ENCODE measurements at regions not wholly inside any gene's neighbourhood (a gene's known extent, or its start where the extent isn't known, plus 50 kb on each side); places are given as distances from the start of the nearest gene placed in this dataset.

GRCh38 chr9:7392148-7392547 lies 407.4 kb downstream of the DMAC1 start:
- H3K4me3 Mint-ChIP-seq = no peak overlapping the region
- no peaks in the 10 kb centered on the region for H3K4me1 Mint-ChIP-seq
- peaks cover 14% of the 10 kb centered on the region for H3K27me3 Mint-ChIP-seq
- no peak overlapping the region for H3K27ac Mint-ChIP-seq
- no peaks in the 10 kb centered on the region for H3K36me3 Mint-ChIP-seq (ENCODE audit: low read depth)
- H3K9me3 Mint-ChIP-seq = no peaks in the 10 kb centered on the region
- no peak for ATAC-seq
- no peak for DNase-seq

GRCh38 chr9:7388755-7389154 lies 410.8 kb downstream of the DMAC1 start:
- DNase-seq = no peak
- Mint-ChIP-seq H3K4me3 (no peak overlapping the region), H3K27me3 (peaks cover 10% of the 10 kb centered on the region), H3K36me3 (ENCODE audit: low read depth) (no peaks in the 10 kb centered on the region), H3K9me3 (no peaks in the 10 kb centered on the region), H3K27ac (no peak overlapping the region), H3K4me1 (no peaks in the 10 kb centered on the region)
- no peak for ATAC-seq

DNA sequence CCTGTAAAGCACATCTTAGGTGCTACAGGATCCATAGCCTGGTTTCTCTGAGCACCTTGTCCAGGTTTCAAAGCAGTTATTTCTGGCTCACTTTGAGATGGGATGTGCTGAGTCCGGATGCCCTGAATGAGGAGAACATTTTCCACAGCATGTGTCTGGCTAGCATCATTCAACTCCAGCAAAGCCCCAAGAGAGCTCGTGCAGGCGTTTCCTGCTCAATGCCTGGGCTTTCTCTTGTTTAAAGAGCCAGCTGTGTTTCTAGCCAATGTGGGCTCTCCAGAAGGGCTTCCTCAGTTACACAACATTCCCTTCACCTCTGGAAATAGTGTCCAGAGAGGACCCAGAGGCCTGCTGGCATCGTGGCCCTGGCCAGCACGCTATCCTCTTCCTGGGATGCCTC lies 411.7 kb downstream of the DMAC1 start:
- Mint-ChIP-seq H3K9me3 (no peaks in the 10 kb centered on the region), H3K4me3 (no peak overlapping the region), H3K27me3 (peaks cover 9% of the 10 kb centered on the region), H3K27ac (no peak overlapping the region), H3K36me3 (ENCODE audit: low read depth) (no peaks in the 10 kb centered on the region), H3K4me1 (no peaks in the 10 kb centered on the region)
- no peak for DNase-seq
- no peak for ATAC-seq

GRCh38 chr9:7382304-7382703 lies 417.3 kb downstream of the DMAC1 start:
- no peaks in the 10 kb centered on the region for H3K4me1 Mint-ChIP-seq
- no peak for ATAC-seq
- no peak overlapping the region for H3K4me3 Mint-ChIP-seq
- DNase-seq = no peak
- peaks cover 5% of the 10 kb centered on the region for H3K27me3 Mint-ChIP-seq
- H3K27ac Mint-ChIP-seq = no peak overlapping the region
- no peaks in the 10 kb centered on the region for H3K36me3 Mint-ChIP-seq (ENCODE audit: low read depth)
- no peaks in the 10 kb centered on the region for H3K9me3 Mint-ChIP-seq

DNA sequence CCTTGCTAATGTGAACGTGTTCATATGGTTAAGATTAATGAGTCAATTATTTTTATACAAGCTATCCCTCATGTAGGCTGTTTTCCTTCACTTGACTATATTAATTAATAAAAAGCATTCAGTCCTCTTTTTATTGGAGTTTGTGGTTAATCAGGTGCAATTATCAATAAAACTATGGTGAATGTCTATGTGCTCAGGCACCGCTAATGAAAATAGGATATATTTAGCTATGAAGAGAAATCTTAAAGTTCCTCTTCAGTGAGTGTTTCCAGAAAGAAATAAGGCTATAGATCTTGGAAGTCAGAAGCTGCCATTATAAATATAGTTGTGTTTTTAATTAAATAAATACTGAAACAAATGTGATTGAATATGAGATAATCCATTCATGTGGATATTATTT lies 422.1 kb downstream of the DMAC1 start:
- Mint-ChIP-seq H3K27ac (no peak overlapping the region), H3K4me3 (no peak overlapping the region), H3K9me3 (no peaks in the 10 kb centered on the region), H3K27me3 (peaks cover 3% of the 10 kb centered on the region), H3K4me1 (no peaks in the 10 kb centered on the region), H3K36me3 (ENCODE audit: low read depth) (no peaks in the 10 kb centered on the region)
- ATAC-seq = no peak
- no peak for DNase-seq

- H3K27ac Mint-ChIP-seq = no peak overlapping the region
- no peak overlapping the region for H3K4me3 Mint-ChIP-seq
- no peaks in the 10 kb centered on the region for H3K4me1 Mint-ChIP-seq
- H3K9me3 Mint-ChIP-seq = no peaks in the 10 kb centered on the region
- peaks cover 3% of the 10 kb centered on the region for H3K27me3 Mint-ChIP-seq
- no peaks in the 10 kb centered on the region for H3K36me3 Mint-ChIP-seq (ENCODE audit: low read depth)
- no peak for DNase-seq
- no peak for ATAC-seq
Measured at GRCh38 chr9:7376833-7377232, 422.7 kb downstream of the DMAC1 start.

DNA sequence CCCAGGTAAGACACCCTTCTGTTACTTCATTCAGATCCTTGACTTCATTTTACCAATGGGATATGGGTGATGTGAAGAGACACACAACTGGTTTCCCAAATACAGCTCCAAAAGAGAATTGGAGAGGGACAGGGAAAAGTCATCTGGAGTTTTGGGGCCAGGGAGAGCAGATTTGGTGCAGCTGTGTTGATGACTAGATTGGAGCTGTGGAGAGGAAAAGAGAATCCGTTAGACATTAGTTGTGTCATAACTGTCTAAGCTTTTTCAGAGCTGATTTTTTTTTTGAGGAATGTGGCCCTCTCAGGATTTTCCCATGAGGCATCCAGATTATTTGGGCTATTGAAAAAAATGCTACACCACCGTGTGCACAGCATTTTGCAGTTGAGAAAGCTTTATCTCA lies 423.4 kb downstream of the DMAC1 start:
- ATAC-seq = no peak
- Mint-ChIP-seq H3K27me3 (peaks cover 3% of the 10 kb centered on the region), H3K9me3 (no peaks in the 10 kb centered on the region), H3K27ac (no peak overlapping the region), H3K4me1 (no peaks in the 10 kb centered on the region), H3K4me3 (no peak overlapping the region), H3K36me3 (ENCODE audit: low read depth) (no peaks in the 10 kb centered on the region)
- DNase-seq = no peak

- DNase-seq (no peak), ATAC-seq (no peak)
- Mint-ChIP-seq H3K36me3 (ENCODE audit: low read depth) (no peaks in the 10 kb centered on the region), H3K27me3 (peaks cover 3% of the 10 kb centered on the region), H3K27ac (no peak overlapping the region), H3K4me3 (no peak overlapping the region), H3K9me3 (no peaks in the 10 kb centered on the region), H3K4me1 (no peaks in the 10 kb centered on the region)
Measured at GRCh38 chr9:7375013-7375511, 424.5 kb downstream of the DMAC1 start.

DNA sequence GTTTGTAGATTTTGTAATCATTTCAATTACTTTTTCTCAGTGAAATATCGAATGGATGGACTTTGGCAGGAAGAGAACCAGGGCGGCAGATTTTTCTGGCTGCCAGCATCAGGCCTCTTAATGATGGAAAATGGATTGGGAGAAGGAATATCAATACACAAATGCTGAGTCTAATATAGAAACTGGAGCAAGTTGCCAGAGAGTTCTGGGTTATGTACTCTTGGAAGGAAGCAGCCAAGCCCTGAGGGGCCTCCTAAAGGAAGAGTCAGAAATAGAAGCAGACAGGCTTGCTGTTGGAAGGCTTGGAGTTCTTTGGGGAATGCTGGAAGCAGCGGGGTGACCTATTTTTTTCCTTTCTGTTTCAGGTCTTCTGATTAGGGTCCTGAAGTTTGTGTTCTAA lies 428.6 kb downstream of the DMAC1 start:
- Mint-ChIP-seq H3K4me3 (no peak overlapping the region), H3K9me3 (no peaks in the 10 kb centered on the region), H3K36me3 (ENCODE audit: low read depth) (no peaks in the 10 kb centered on the region), H3K4me1 (no peaks in the 10 kb centered on the region), H3K27me3 (peaks cover 5% of the 10 kb centered on the region), H3K27ac (no peak overlapping the region)
- no peak for DNase-seq
- no peak for ATAC-seq

DNA sequence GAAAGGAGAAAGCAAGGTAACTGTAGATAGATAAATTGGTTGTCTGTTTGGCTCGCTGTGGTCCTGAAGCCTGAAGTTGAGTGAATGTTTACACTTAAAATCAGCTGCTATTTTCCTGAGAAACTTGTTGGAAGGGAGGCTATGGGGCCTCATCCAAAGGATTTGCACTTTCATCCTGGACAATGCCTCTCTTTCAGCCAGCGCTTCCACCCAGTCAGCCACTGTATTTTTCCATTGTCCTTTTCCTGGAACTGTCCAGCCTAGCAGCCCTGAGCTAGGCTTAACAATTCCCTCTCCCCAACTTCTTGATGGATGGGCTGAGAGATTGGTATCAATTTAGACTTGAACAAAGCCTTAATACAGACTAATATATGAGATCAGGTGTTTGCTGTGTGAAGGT lies 429.2 kb downstream of the DMAC1 start:
- H3K27ac Mint-ChIP-seq = no peak overlapping the region
- DNase-seq (no peak), ATAC-seq (no peak)
- H3K36me3 Mint-ChIP-seq (ENCODE audit: low read depth) = no peaks in the 10 kb centered on the region
- no peaks in the 10 kb centered on the region for H3K4me1 Mint-ChIP-seq
- no peaks in the 10 kb centered on the region for H3K9me3 Mint-ChIP-seq
- H3K4me3 Mint-ChIP-seq = no peak overlapping the region
- peaks cover 5% of the 10 kb centered on the region for H3K27me3 Mint-ChIP-seq

DNA sequence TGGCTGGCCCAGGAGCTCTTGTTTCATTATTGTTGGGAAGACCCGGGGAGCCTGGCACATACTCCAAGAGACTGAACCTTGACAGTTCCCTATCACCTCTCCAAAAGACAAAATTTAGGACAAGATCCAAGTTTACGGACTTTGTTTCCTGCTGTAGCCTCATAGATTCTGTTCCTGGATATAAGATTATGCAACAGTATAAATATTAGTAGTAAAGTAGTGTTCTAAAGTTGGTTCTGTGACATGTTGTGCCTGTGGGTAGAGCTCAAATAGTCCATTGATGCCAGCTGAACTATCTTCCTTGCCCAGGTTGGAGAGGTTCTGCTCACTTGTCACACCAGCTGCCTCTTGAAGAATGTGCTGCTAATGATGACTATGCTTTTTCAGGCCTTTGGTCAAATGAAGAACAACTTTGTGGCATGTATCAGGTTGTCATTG lies 430.2 kb downstream of the DMAC1 start:
- H3K27ac Mint-ChIP-seq = no peak overlapping the region
- H3K36me3 Mint-ChIP-seq (ENCODE audit: low read depth) = no peaks in the 10 kb centered on the region
- H3K4me3 Mint-ChIP-seq = no peak overlapping the region
- no peak for DNase-seq
- H3K9me3 Mint-ChIP-seq = no peaks in the 10 kb centered on the region
- peaks cover 5% of the 10 kb centered on the region for H3K27me3 Mint-ChIP-seq
- H3K4me1 Mint-ChIP-seq = no peaks in the 10 kb centered on the region
- ATAC-seq = no peak

- no peak for DNase-seq
- Mint-ChIP-seq H3K36me3 (ENCODE audit: low read depth) (no peaks in the 10 kb centered on the region), H3K9me3 (no peaks in the 10 kb centered on the region), H3K4me1 (no peaks in the 10 kb centered on the region), H3K27me3 (peaks cover 5% of the 10 kb centered on the region), H3K4me3 (no peak overlapping the region), H3K27ac (no peak overlapping the region)
- no peak for ATAC-seq
Measured at GRCh38 chr9:7368410-7369292, 430.9 kb downstream of the DMAC1 start.

DNA sequence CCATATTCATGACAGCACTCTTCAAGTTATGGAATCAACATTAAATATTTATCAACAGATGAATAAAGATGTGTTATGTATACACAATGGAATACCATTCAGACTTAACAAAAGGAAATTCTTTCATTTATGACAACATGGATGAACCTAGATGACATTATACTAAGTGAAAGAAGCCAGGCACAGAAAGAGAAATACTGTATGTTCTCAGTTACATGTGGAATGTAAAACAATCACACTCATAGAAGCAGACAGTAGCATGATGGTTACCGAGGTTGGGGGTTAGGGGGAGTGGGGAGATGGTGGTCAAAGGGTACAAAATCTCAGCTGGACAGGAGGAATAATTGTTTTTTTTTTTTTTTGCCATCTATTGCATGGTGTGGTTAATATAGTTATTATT lies 431.9 kb downstream of the DMAC1 start:
- ATAC-seq (no peak), DNase-seq (no peak)
- Mint-ChIP-seq H3K4me1 (no peaks in the 10 kb centered on the region), H3K27me3 (peaks cover 9% of the 10 kb centered on the region), H3K9me3 (no peaks in the 10 kb centered on the region), H3K36me3 (ENCODE audit: low read depth) (no peaks in the 10 kb centered on the region), H3K27ac (no peak overlapping the region), H3K4me3 (no peak overlapping the region)

DNA sequence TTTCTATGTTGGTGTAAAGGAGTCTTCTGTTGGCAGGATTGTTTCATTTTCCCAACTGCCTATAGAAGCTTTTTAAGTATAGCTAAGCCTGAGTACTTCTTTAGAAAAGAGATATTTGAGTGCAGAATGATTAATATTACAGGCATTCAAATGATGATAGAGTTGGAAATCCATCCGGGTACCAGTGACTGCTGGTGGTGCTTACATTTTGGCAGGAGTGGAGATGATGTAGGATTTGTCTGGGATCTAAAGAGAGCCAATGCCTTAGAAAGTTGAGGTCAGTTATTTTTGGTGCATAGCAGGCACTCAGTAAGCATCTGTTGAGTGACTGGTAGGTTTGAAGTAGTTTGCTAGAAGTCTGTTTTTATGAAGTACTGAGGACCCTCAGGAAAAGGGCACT lies 433.5 kb downstream of the DMAC1 start:
- no peak for ATAC-seq
- H3K36me3 Mint-ChIP-seq (ENCODE audit: low read depth) = no peaks in the 10 kb centered on the region
- H3K27me3 Mint-ChIP-seq = peaks cover 13% of the 10 kb centered on the region
- H3K9me3 Mint-ChIP-seq = no peaks in the 10 kb centered on the region
- no peak for DNase-seq
- H3K4me1 Mint-ChIP-seq = no peaks in the 10 kb centered on the region
- H3K4me3 Mint-ChIP-seq = no peak overlapping the region
- no peak overlapping the region for H3K27ac Mint-ChIP-seq

GRCh38 chr9:7363777-7364477 lies 435.7 kb downstream of the DMAC1 start:
- H3K36me3 Mint-ChIP-seq (ENCODE audit: low read depth) = no peaks in the 10 kb centered on the region
- no peaks in the 10 kb centered on the region for H3K9me3 Mint-ChIP-seq
- H3K27me3 Mint-ChIP-seq = peaks cover 19% of the 10 kb centered on the region
- no peak for DNase-seq
- ATAC-seq = no peak
- H3K27ac Mint-ChIP-seq = no peak overlapping the region
- H3K4me3 Mint-ChIP-seq = no peak overlapping the region
- no peaks in the 10 kb centered on the region for H3K4me1 Mint-ChIP-seq

All from activated naive CD8-positive, alpha-beta T cell treated with anti-CD3 and anti-CD28 coated beads, Interleukin-2, amount 50 U/mL, for 24 hours (primary cell).